D721Med (cell line): ENCODE measurements at regions not wholly inside any gene's neighbourhood (a gene's known extent, or its start where the extent isn't known, plus 50 kb on each side); places are given as distances from the start of the nearest gene placed in this dataset.

Source experiments
- DNase-seq: peaks from one replicate; pipeline ENCODE4 v3.0.0; 2011; ENCODE audit warnings: low spot score; ENCODE audit not compliant: insufficient read length
- FAIRE-seq: peaks from 2 replicates; lab custom pipeline; 2011; peaks lifted over from hg19 to GRCh38; lab: Jason Lieb, UNC
- TF ChIP-seq, protein P1 (sequence below): IDR thresholded peaks from 2 replicates; pipeline ENCODE4 v1.5.1; 2012; ENCODE audit warnings: mild to moderate bottlenecking, control low read depth; ENCODE audit not compliant: insufficient read depth; ENCODE audit errors: missing control alignments

DNA sequence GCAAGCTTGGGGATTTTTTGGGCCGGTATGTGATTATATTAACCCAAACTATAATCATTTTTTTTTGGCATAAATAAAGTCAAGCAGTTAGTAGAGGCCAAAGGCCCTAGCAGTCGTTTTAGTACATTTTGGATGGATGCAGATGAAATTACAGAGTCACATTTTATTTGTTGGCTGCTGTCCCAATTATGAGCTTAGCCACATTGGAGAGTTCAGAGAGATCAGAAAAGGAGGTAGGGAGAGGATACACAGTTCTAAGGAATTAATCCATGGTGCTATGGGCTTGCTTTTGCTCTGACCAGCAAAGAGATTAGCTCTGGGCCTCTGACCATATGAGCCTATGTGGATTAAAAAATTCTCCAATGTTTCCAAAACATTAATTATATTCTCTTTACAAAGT, 395.1 kb downstream of the RAPGEF2 start:
- TF ChIP-seq, protein P1, sequence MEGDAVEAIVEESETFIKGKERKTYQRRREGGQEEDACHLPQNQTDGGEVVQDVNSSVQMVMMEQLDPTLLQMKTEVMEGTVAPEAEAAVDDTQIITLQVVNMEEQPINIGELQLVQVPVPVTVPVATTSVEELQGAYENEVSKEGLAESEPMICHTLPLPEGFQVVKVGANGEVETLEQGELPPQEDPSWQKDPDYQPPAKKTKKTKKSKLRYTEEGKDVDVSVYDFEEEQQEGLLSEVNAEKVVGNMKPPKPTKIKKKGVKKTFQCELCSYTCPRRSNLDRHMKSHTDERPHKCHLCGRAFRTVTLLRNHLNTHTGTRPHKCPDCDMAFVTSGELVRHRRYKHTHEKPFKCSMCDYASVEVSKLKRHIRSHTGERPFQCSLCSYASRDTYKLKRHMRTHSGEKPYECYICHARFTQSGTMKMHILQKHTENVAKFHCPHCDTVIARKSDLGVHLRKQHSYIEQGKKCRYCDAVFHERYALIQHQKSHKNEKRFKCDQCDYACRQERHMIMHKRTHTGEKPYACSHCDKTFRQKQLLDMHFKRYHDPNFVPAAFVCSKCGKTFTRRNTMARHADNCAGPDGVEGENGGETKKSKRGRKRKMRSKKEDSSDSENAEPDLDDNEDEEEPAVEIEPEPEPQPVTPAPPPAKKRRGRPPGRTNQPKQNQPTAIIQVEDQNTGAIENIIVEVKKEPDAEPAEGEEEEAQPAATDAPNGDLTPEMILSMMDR: no peak
- DNase-seq (no peak), FAIRE-seq (no peak)

DNA sequence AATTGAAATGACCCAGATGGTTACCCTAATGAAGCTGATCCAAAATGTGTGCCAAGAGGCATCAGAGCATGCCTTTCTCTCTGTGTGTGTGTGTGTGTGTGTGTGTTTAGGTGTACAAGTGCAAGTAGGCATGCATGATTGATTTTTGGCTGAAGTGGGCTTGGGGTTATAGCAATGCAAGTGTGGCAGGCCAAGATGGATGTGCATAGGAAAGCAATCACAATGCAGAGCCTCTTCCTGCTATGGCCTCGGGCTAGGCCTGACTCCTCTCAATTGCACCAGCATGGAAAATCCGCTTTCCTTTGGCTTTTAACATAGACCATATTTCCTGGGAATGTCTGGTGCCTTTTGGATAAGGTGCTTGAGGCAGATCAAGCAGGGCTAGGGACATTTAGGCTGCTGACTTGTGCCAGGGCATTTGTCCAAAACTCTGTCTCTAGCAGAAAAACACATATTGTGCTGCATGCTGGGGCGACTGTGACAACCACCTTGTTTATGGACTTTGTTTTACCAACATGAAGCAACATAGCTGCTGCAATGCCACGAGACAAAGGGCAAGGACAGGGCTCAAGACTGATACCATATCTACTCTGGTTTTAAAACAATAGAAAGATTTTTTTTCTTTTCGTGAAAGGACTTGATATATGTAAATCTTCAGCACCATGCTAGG, 395.7 kb downstream of the RAPGEF2 start:
- TF ChIP-seq, protein P1: no peak
- DNase-seq: no peak
- FAIRE-seq: no peak

DNA sequence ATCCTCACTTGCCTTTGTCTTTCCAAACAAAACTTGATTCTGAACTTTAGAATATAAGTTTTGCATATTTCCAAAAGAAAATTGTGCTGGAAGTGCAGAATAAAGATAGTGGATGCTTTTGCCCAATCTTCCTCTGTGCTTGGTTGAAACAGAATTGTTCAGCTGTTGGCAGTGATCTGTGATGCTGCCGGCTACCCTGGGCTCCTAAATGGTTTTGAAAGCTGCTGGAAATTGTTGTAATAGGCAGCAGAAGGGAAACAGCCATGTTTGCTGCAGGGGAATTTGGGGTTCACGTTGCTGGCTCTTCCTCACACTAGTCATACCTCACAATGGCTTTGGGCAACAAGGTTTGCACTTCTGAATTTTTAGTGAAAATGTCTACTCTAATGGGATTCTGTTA, 398.0 kb downstream of the RAPGEF2 start:
- TF ChIP-seq, protein P1: no peak
- no peak for FAIRE-seq
- DNase-seq: no peak

DNA sequence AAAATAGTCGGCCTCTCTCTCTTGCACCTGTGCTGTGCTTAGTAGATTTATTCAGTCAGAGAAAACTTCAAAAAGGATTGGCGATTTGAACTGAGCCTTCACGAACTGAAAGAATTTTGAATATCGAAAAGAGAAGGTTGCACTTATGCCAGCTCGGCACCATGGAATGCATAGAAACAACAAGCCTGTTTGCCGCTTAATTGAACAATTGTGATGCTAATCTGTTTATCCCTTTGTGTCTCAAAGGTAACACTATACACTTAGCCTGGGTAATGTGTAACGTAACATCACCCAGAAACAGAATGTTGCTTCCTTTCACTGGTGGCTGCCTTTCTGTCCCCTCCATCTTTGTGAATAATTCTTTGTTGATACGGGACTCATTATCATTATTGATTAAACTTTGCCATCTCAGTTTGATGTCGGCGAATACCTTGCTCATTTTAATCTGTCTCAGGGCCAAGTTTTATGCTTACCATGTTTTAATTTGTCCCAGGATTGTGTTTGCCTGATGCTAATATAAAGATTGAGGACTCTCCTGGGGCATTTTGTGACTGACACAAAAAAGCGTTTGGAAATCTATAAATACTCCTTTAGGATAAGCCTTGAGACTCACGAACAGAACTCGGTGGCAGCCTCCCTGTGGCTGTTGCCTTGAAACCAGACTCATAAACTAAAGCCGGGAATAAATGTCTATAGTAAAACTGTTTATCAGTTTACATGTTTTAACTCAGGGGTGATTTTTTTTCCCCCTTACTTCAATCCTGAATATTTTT, 400.5 kb downstream of the RAPGEF2 start:
- DNase-seq (no peak), FAIRE-seq (no peak)
- TF ChIP-seq, protein P1: no peak

DNA sequence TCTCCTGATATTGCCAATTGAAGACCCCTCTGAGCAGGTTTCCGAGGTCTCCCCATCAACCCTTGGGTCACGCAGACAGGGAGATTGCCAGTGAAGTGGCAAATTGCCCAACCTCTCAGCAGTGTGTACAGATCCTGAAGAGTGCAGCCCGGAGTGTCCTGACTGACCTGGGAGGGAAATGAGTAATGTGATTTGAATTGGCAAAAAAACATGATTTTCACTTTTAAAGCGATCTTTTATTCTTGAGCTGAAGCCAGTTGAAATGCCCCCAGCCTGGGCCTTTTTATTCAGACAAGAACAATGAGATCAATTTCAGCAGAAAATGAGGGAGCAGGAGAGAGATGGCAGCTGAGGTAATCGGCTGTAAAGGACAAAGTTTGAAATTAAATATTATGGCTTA, 401.8 kb downstream of the RAPGEF2 start:
- no peak for FAIRE-seq

DNA sequence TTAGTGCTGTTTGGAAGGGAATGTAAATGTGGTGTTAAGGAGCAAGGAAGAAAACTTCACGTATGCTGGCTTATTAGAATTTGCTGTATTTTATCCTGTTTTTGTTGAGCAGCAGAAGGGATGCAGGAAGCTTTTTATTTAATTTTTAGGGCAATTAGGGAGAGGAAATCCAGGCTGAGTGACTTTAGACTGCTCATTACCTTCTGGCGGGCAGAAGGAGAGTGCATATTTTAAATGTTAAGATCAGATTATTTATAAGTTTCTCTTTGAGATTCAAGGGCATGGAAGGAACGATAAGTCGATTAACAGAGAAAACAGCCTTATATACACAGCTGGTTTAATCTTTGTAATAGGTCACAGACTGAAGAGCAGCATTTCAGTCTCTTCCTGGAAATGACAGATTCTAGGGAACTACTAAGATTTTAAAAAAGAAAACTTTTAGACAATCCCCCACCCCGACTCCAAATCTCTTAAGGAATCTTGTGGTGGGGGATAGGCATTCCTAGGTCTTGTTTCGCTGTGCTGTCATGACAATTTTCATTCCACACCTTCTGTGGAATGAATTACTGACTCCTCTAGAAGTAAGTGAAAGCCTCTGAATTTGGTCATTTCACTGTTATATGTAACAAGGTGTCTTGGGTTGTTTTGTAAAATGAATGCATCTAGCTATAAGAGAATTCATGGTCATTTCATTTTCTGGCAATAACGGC, 402.5 kb downstream of the RAPGEF2 start:
- DNase-seq: no peak
- TF ChIP-seq, protein P1: no peak
- no peak for FAIRE-seq

More for the DNA sequence above, 401.8 kb downstream of the RAPGEF2 start:
- TF ChIP-seq, protein P1: no peak
- no peak for DNase-seq
